ENCODE measurements at regions not wholly inside any gene's neighbourhood (a gene's known extent, or its start where the extent isn't known, plus 50 kb on each side); places are given as distances from the start of the nearest gene placed in this dataset.
"Not testable (repeated sequence)": the region's sequence is repeated elsewhere in the genome, so short reads cannot be mapped to it uniquely, and the experiment has no call there.

GRCh38 chr6:126220901-126221300, 119.0 kb upstream of the CENPW start:
- H3K18ac ChIP-seq (ENCODE audit: extremely low read depth, low read length); H3K23me2 ChIP-seq (ENCODE audit: low read depth, low read length); H4K20me1 ChIP-seq (replicated peaks in 1 of 2; ENCODE audit: control insufficient read depth in 1 of 2, insufficient read depth in 2 of 2, low read length in 2 of 2); H2BK12ac ChIP-seq (ENCODE audit: low read depth, low read length); H3K4me3 ChIP-seq (ENCODE audit: extremely low read depth in 1 of 4, insufficient read depth in 2 of 4, low read depth in 3 of 4, low read length in 4 of 4); H3K56ac ChIP-seq (replicated peaks; ENCODE audit: insufficient read length, low read depth, low read length); H3K14ac ChIP-seq (ENCODE audit: insufficient read length); H2BK20ac ChIP-seq (ENCODE audit: low read length); H4K91ac ChIP-seq (replicated peaks; ENCODE audit: insufficient read length, low read length); FAIRE-seq; H3K79me1 ChIP-seq (ENCODE audit: low read depth, low read length); H3K4ac ChIP-seq (replicated peaks; ENCODE audit: insufficient read length, low read depth, low read length); H3K27ac ChIP-seq (ENCODE audit: low read depth, low read length); CTCF ChIA-PET (ENCODE audit: partially characterized antibody); H2AK5ac ChIP-seq (ENCODE audit: low read depth, low read length); H4K5ac ChIP-seq (ENCODE audit: insufficient read length, low read depth, low read length); H3K79me2 ChIP-seq (ENCODE audit: control insufficient read depth in 1 of 2, insufficient read depth in 2 of 2, low read length in 2 of 2); H2AFZ ChIP-seq (ENCODE audit: low read length); H3K4me2 ChIP-seq (ENCODE audit: insufficient read depth in 1 of 2, low read depth in 2 of 2, low read length in 2 of 2); H2BK15ac ChIP-seq (ENCODE audit: low read length); H4K8ac ChIP-seq (ENCODE audit: extremely low read depth, insufficient read depth, low read length); H2BK120ac ChIP-seq (replicated peaks; ENCODE audit: low read depth, low read length); H3K9me3 ChIP-seq (ENCODE audit: insufficient read depth in 2 of 2, low read depth in 1 of 2, low read length in 1 of 2); H2BK5ac ChIP-seq (ENCODE audit: low read depth, low read length); H3K36me3 ChIP-seq (ENCODE audit: control insufficient read depth in 2 of 4, insufficient read depth in 4 of 4, low read length in 3 of 4); H3K4me1 ChIP-seq (replicated peaks in 1 of 4; ENCODE audit: control insufficient read depth in 3 of 4, insufficient read depth in 4 of 4, low read length in 3 of 4); DNase-seq (ENCODE audit: low read depth in 1 of 2, low spot score in 2 of 2); H3K23ac ChIP-seq (ENCODE audit: insufficient read length); H3K9ac ChIP-seq (replicated peaks in 1 of 4; ENCODE audit: extremely low read depth in 1 of 4, low read depth in 3 of 4, low read length in 3 of 4); H3K27me3 ChIP-seq (replicated peaks in 1 of 4; ENCODE audit: control insufficient read depth in 3 of 4, extremely low read depth in 1 of 4, insufficient read depth in 3 of 4, low read length in 3 of 4): not testable (repeated sequence)
- POLR2A ChIA-PET (ENCODE audit: partially characterized antibody), result interaction anchor here (0.8 kb wide), 1 partner anchor 10 kb away, joined by 3 read pairs; no protein-coding TSS in a partner anchor

Measured in H1 (cell line).